GM18951 (cell line): ENCODE measurements at regions not wholly inside any gene's neighbourhood (a gene's known extent, or its start where the extent isn't known, plus 50 kb on each side); places are given as distances from the start of the nearest gene placed in this dataset.

Source experiments
- POLR2A ChIP-seq: IDR thresholded peaks from 4 replicates; pipeline ENCODE4 v1.6.1; 2011; ENCODE audit warnings: mild to moderate bottlenecking; ENCODE audit not compliant: insufficient read length, insufficient read depth; ENCODE audit errors: extremely low read depth
- in situ Hi-C: fragments of 300-500 bp; cut with MboI; formaldehyde crosslinking; loops from one replicate; pipeline ENCODE4 v1.12.0; 2022; ENCODE audit warnings: low sequenced_read_pairs, mixed read lengths, inconsistent platforms; ENCODE audit not compliant: unreplicated experiment

DNA sequence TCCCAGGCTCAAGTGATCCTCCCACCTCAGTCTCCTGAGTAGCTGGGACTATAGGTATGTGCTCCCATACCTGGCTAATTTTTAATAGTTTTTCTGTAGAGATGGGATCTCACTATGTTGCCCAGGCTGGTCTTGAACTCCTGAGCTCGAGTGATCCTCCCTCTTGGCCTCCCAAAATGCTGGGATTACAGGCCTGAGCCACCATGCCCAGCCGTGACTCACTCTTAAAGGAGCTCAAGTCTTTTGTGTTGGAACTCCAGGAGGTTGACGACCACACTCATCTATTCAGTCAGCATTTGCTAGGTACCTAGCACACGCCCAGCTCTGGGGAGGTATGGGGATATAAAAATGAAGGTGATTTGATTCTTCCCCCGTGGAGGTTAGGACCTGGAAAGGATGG lies 62.8 kb downstream of the UTRN start:
- in situ Hi-C loops = loop anchor here (5.0 kb wide), 1 partner anchor 99 kb away; no protein-coding TSS in a partner anchor
- TF ChIP-seq POLR2A = no peak

- no peak for TF ChIP-seq POLR2A
- in situ Hi-C loops = loop anchor here (5.0 kb wide), 1 partner anchor 97 kb away; no protein-coding TSS in a partner anchor
Measured at GRCh38 chr6:144349690-144350527, 64.8 kb downstream of the UTRN start.

DNA sequence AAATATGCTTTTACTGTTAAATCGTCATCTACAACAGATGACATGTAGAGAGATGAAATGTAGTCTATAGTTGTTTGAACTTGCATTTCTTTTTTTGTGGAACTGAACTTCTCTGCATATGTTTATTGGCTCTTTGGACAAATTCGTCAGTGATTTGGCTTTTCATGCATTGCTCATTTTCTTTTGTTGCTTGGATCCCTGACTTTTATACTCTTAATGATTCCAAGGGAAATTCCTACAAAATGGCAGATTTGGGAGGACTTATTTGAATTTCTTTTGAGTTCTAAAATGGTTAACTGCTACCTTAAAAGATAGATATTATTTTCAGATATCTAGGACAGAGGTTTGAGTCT lies 65.4 kb downstream of the UTRN start:
- TF ChIP-seq POLR2A = no peak
- in situ Hi-C loops = no loop called here

GRCh38 chr6:144351379-144352127 lies 66.4 kb downstream of the UTRN start:
- no peak for TF ChIP-seq POLR2A
- in situ Hi-C loops = no loop called here

GRCh38 chr6:144352331-144352730 lies 67.2 kb downstream of the UTRN start:
- in situ Hi-C loops = no loop called here
- TF ChIP-seq POLR2A = no peak

DNA sequence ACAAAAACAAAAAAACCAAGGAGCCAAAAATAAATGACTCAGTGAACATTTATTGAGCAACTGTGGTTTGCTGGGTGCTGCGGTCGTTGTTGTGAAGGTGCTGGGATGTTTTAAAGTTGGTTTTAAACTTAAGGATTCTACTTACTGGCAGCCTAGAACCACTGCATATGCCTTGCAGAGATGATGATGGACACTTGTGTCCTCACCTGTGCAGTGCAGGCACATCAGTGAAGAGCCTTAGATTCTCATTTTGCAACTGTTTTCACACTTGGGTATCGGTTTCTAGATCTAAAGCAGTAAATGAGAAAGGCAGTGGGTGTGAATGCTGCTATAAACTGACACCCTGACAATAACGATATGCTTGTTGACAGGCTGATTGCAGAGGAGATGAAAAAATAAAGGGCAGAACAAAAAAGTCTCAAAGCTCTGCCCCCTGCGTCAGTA lies 68.8 kb downstream of the UTRN start:
- TF ChIP-seq POLR2A = no peak
- in situ Hi-C loops = no loop called here

GRCh38 chr6:144359783-144360182 lies 74.6 kb downstream of the UTRN start:
- in situ Hi-C loops = no loop called here
- no peak for TF ChIP-seq POLR2A

DNA sequence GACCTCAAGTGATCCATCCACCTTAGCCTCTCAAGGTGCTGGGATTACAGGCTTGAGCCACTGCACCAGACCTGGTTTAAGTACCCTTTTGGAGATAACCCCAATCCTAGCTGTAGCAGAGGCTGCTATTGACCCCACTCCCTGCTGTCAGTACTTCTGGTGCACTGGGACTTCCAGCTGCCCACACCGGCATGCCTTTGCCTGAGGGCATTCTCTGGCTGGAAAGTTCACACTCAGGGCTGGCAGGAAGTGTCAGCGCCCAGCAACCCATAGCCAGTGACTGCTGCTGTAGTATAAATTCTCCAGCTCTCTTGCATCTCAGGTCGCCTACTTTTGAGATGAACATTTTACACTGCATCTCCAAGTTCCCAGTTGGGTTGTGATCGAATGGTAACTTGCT lies 75.3 kb downstream of the UTRN start:
- no peak for TF ChIP-seq POLR2A
- in situ Hi-C loops = no loop called here

DNA sequence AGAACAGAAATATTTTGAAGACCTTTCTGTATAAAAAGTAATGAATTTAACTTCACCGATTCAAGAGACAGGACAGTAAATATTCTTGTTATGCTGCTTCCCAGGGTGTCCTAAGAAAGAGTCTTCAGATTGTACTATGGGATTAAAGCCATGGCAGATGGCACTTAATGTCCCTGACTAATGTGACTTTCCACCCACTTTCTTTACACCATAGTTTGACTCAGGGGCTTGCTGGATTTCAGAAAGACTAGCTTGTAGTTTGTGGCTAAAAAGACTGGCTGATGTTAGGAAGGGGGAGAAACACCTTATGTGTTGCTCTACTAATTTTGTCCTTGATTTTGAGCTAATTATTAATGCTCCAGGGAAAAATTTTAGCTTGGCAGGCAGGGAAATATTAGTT lies 75.9 kb downstream of the UTRN start:
- in situ Hi-C loops = no loop called here

GRCh38 chr6:144362042-144363018 lies 77.2 kb downstream of the UTRN start:
- TF ChIP-seq POLR2A = no peak
- in situ Hi-C loops = no loop called here

More for the DNA sequence above, 75.9 kb downstream of the UTRN start:
- TF ChIP-seq POLR2A = no peak

- in situ Hi-C loops = no loop called here
- no peak for TF ChIP-seq POLR2A
Measured at GRCh38 chr6:144364208-144364720, 79.1 kb downstream of the UTRN start.

DNA sequence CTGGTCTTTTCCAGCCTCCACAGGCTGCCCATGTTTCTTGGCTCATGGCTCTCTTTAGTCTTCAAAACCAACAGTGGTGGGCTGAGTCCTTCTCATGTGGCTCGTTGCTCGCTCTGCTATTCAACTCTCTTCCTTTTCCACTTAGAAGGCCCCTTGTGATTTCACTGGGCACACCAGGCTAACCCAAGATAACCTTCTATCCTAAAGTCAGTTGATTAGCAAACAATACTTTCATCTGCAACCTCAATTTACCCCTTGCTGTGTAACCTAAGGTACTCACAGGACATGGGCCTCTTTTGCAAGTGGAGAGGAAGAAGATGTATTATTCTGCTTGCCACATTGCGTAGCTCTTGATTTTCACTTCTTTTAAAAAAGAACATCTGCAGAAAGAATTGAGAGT lies 79.6 kb downstream of the UTRN start:
- no peak for TF ChIP-seq POLR2A
- in situ Hi-C loops = no loop called here
